ENCODE measurements at regions not wholly inside any gene's neighbourhood (a gene's known extent, or its start where the extent isn't known, plus 50 kb on each side); places are given as distances from the start of the nearest gene placed in this dataset.

- TF ChIP-seq POLR2A (IDR thresholded peaks at IDR 0.05) (no peak), CTCF (IDR thresholded peaks at IDR 0.05) (no peak)
These were observed 189.0 kb upstream of the TMC3 start for GRCh38 chr15:81562986-81563385.

Measured in right lobe of liver (tissue), 4 donors.